GM20000 (cell line): ENCODE measurements at regions not wholly inside any gene's neighbourhood (a gene's known extent, or its start where the extent isn't known, plus 50 kb on each side); places are given as distances from the start of the nearest gene placed in this dataset.
"Not testable (repeated sequence)": the region's sequence is repeated elsewhere in the genome, so short reads cannot be mapped to it uniquely, and the experiment has no call there.

Experiments used
- DNase-seq: peaks from one replicate; pipeline ENCODE4 v3.0.0; 2012; ENCODE audit warnings: low spot score
- TF ChIP-seq, protein P1 (sequence below): IDR thresholded peaks from 2 replicates; pipeline ENCODE4 v1.5.1; 2012; ENCODE audit warnings: mild to moderate bottlenecking, control low read depth; ENCODE audit errors: extremely low read depth, missing control alignments

- TF ChIP-seq, protein P1, sequence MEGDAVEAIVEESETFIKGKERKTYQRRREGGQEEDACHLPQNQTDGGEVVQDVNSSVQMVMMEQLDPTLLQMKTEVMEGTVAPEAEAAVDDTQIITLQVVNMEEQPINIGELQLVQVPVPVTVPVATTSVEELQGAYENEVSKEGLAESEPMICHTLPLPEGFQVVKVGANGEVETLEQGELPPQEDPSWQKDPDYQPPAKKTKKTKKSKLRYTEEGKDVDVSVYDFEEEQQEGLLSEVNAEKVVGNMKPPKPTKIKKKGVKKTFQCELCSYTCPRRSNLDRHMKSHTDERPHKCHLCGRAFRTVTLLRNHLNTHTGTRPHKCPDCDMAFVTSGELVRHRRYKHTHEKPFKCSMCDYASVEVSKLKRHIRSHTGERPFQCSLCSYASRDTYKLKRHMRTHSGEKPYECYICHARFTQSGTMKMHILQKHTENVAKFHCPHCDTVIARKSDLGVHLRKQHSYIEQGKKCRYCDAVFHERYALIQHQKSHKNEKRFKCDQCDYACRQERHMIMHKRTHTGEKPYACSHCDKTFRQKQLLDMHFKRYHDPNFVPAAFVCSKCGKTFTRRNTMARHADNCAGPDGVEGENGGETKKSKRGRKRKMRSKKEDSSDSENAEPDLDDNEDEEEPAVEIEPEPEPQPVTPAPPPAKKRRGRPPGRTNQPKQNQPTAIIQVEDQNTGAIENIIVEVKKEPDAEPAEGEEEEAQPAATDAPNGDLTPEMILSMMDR = no peak
- no peak for DNase-seq
Measured at GRCh38 chrX:114272096-114272686, 311.7 kb upstream of the HTR2C start.

DNA sequence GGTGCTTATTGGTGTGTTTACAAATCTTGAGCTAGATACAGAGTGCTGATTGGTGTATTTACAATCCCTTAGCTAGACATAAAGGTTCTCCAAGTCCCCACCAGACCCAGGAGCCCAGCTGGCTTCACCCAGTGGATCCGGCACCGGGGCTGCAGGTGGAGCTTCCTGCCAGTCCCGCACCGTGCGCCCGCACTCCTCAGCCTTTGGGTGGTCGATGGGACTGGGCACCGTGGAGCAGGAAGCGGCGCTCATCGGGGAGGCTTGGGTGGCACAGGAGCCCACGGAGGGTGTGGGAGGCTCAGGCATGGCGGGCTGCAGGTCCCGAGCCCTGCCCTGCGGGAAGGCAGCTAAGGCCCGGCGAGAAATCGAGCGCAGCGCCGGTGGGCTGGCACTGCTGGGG lies 313.5 kb upstream of the HTR2C start:
- DNase-seq = not testable (repeated sequence)

GRCh38 chrX:114268643-114269042 lies 315.2 kb upstream of the HTR2C start:
- no peak for DNase-seq
- TF ChIP-seq, protein P1 = no peak

DNA sequence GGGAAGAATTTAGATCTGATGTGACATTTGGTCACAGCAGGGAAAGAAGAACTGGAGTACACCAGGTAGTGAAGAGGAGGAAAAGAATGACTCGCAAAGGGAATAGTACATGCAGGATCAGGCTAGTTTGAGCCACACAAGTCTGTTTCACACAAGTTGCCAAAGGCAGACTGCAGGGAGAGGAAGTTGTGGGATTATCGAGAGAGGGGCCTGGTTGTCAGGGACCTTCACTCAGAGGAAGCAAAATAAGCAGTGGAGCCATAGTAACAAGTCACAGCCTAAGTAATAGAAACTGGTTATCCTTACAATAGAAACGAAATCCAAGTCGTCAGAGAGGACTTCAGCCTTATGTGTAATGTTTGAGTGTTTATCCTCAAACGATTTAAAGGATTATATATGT lies 316.7 kb upstream of the HTR2C start:
- TF ChIP-seq, protein P1 = no peak
- DNase-seq = no peak

DNA sequence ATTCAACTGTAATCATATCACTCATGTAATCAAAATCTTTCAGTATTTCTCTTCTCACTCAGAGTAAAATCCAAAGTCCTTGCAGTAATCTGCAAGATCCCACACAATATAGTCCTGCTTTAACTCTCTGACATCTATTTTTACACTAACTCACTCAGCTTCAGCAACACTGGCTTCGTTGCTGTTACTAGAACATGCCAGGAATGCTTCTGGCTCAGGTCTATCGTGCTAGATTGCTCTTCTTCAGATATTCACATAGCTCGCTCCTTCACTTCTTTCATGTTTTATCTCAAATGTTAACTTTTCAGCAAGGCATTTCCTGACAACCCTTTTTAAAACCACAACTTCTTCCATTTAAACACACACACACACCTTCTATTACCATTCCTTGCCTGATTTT lies 331.7 kb upstream of the HTR2C start:
- DNase-seq = no peak
- TF ChIP-seq, protein P1 = no peak

- no peak for DNase-seq
- TF ChIP-seq, protein P1 = no peak
Measured at GRCh38 chrX:114251575-114251974, 332.3 kb upstream of the HTR2C start.

DNA sequence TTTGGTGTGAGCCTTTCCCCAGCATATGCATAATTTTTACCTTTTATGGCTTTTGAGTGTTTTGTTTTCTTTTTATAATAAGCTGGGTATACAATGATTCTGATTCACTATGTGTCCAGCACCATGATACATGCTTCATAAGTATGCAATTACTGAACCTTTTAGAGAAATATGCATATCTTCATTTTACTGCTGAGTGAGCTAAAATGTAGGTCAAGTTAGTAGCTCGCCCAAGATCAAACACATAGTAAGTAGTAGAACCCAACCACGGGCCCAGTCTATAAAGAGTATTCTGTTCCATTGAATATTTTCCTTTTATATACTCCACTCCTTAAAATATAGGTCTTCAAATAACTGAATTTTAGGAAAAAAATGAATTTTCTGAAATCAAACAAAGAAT lies 362.4 kb upstream of the HTR2C start:
- TF ChIP-seq, protein P1 = no peak
- no peak for DNase-seq

- no peak for DNase-seq
- TF ChIP-seq, protein P1 = no peak
Measured at GRCh38 chrX:114210879-114211278, 373.0 kb upstream of the HTR2C start.
